RWPE2 (cell line): ENCODE measurements at regions not wholly inside any gene's neighbourhood (a gene's known extent, or its start where the extent isn't known, plus 50 kb on each side); places are given as distances from the start of the nearest gene placed in this dataset.

ENCODE experiments used
- ATAC-seq: fragments of 200-7000 bp; cut with Tn5 transposase; 3 replicates; pipeline ENCODE4 v1.9.1; 2021; ENCODE audit warnings: low read depth
- DNase-seq: peaks from one replicate; pipeline ENCODE4 v3.0.0-alpha.2; 2020; ENCODE audit warnings: low spot score
- H3K27ac ChIP-seq: fragments of 450-650 bp; 2 replicates; pipeline ENCODE4 v1.5.1; 2017; ENCODE audit warnings: mild to moderate bottlenecking; ENCODE audit not compliant: poor library complexity, severe bottlenecking
- H3K27me3 ChIP-seq: fragments of 250-450 bp; sonication (Bioruptor Pico); 2 replicates; pipeline ENCODE4 v1.5.1; 2021; ENCODE audit warnings: mild to moderate bottlenecking, moderate library complexity; ENCODE audit not compliant: insufficient read depth, poor library complexity, severe bottlenecking
- H3K36me3 ChIP-seq: fragments of 250-450 bp; sonication (Bioruptor Pico); 2 replicates; pipeline ENCODE4 v1.5.1; 2020; ENCODE audit warnings: low read depth, mild to moderate bottlenecking, moderate library complexity
- H3K4me1 ChIP-seq: fragments of 250-450 bp; sonication (Bioruptor Pico); 2 replicates; pipeline ENCODE4 v1.5.1; 2021; ENCODE audit warnings: mild to moderate bottlenecking, moderate library complexity; ENCODE audit not compliant: insufficient read depth, poor library complexity, severe bottlenecking
- H3K4me3 ChIP-seq: fragments of 250-450 bp; sonication (Bioruptor Pico); 2 replicates; pipeline ENCODE4 v1.5.1; 2021; ENCODE audit warnings: mild to moderate bottlenecking, moderate library complexity; ENCODE audit not compliant: severe bottlenecking
- H3K9me3 ChIP-seq: fragments of 250-450 bp; sonication (Bioruptor Pico); 2 replicates; pipeline ENCODE4 v1.5.1; 2021; ENCODE audit warnings: mild to moderate bottlenecking, moderate library complexity; ENCODE audit not compliant: severe bottlenecking
- TF ChIP-seq, protein P1 (sequence below): fragments of 450-650 bp; IDR thresholded peaks from one replicate; pipeline ENCODE4 v1.5.1; 2017; ENCODE audit warnings: mild to moderate bottlenecking, moderate library complexity; ENCODE audit not compliant: poor library complexity, severe bottlenecking

DNA sequence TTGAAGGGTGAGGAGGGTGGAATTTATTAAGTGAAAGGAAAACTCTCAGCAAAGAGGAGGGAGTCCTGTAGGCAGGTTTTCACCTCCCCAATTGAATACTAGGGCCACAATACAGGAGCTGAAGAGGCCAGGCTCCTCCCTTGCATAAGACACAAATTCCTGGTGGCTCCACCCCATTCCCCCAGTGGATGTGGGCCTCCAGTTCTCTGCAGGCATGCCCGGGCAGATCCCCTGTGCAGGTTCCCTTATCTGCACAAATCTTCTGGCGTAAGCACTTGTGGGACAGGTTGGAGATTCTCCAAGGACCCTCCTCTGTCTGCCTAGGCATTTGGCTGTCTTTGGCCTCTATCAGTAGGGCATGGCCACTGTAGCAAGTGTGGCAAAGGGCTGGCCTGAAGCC is 847.1 kb upstream of the MBL2 start:
- TF ChIP-seq, protein P1, sequence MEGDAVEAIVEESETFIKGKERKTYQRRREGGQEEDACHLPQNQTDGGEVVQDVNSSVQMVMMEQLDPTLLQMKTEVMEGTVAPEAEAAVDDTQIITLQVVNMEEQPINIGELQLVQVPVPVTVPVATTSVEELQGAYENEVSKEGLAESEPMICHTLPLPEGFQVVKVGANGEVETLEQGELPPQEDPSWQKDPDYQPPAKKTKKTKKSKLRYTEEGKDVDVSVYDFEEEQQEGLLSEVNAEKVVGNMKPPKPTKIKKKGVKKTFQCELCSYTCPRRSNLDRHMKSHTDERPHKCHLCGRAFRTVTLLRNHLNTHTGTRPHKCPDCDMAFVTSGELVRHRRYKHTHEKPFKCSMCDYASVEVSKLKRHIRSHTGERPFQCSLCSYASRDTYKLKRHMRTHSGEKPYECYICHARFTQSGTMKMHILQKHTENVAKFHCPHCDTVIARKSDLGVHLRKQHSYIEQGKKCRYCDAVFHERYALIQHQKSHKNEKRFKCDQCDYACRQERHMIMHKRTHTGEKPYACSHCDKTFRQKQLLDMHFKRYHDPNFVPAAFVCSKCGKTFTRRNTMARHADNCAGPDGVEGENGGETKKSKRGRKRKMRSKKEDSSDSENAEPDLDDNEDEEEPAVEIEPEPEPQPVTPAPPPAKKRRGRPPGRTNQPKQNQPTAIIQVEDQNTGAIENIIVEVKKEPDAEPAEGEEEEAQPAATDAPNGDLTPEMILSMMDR, result no peak
- H3K27me3 ChIP-seq, result no peaks in the 10 kb centered on the region
- ATAC-seq (peak; percentile 58; the same call in 2 of the 3 replicates), DNase-seq (peak; percentile 56)
- no peaks in the 10 kb centered on the region for H3K36me3 ChIP-seq
- peaks cover 9% of the 10 kb centered on the region for H3K4me1 ChIP-seq
- no peaks in the 10 kb centered on the region for H3K9me3 ChIP-seq
- no peak overlapping the region for H3K27ac ChIP-seq
- H3K4me3 ChIP-seq, result no peak overlapping the region

DNA sequence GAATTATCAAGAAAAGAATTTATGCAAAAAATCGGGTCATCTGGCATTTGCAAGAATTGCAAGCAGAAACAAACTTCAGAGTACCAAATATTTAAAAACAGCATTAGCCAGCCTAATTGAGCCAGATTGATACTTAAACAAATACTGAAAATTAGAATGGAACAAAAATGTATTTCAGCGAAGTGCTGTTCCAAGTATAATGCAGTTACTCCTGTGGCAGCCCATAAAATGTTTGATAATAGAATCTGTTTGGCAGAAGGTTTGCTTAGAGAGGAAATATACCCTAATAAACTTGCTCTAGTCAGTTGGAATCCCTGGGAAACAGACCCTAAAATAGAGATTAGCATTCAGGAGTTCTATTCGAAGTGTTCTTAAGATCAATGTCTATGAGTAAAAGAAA is 835.1 kb upstream of the MBL2 start:
- TF ChIP-seq, protein P1, result no peak
- H3K27ac ChIP-seq, result no peak overlapping the region
- ATAC-seq, result no peak
- no peaks in the 10 kb centered on the region for H3K4me1 ChIP-seq
- no peaks in the 10 kb centered on the region for H3K27me3 ChIP-seq
- DNase-seq, result no peak
- no peak overlapping the region for H3K4me3 ChIP-seq
- no peaks in the 10 kb centered on the region for H3K36me3 ChIP-seq
- no peaks in the 10 kb centered on the region for H3K9me3 ChIP-seq

DNA sequence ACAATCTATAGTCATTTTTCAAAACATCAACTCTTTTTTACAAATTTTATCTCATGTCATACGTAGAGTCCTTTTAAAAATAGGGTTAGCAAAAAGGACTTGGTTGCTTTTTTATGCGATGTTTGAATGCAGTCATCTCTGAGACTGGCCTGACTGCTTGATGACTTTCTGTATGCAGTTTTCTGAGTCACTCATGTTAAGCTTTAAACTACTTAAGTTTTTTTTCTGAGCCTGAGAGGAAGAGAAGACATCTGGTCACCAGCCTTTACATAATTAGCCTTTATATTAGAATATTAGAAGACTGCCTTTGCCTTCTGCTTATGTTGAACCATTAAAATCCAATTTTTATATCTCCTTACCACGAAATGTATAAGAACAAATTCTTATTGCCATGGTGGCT is 834.4 kb upstream of the MBL2 start:
- TF ChIP-seq, protein P1, result no peak
- ATAC-seq, result peak; percentile 49; the same call in 1 of the 3 replicates
- H3K27ac ChIP-seq, result no peak overlapping the region
- H3K4me1 ChIP-seq, result no peaks in the 10 kb centered on the region
- no peaks in the 10 kb centered on the region for H3K36me3 ChIP-seq
- DNase-seq, result no peak
- H3K27me3 ChIP-seq, result no peaks in the 10 kb centered on the region
- no peaks in the 10 kb centered on the region for H3K9me3 ChIP-seq
- no peak overlapping the region for H3K4me3 ChIP-seq

DNA sequence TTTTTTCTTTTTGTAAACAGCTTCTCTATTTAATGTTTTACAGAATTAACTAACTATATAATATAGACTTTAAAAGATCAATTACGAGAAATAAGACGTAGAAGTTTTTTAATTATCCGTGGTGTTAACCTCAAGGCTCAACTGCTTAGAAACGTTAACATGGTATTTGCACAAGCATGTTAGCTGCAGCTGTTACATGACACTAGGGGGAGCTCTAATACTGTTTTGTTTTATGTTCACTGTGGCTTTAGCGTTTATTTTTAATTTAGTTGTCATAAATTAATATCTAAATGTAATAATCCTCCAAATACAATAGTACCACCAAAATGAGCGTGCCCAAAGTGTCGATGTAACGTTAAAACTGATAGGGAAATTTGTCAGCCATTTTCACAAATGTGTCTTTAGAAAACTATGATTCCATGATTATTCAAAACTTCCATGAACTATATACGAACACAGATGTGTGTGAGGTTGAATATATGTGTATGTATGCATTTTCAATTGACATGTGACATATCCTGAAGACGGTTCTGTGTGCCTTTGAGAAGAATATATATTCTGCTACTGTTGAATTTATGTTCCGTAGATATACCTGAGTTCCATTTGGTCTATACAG is 828.8 kb upstream of the MBL2 start:
- Histone ChIP-seq H3K36me3 (no peaks in the 10 kb centered on the region), H3K27ac (no peak overlapping the region), H3K4me3 (no peak overlapping the region), H3K27me3 (no peaks in the 10 kb centered on the region), H3K9me3 (no peaks in the 10 kb centered on the region), H3K4me1 (peaks cover 16% of the 10 kb centered on the region)
- no peak for DNase-seq
- TF ChIP-seq, protein P1, result peak; percentile 93
- ATAC-seq, result no peak

DNA sequence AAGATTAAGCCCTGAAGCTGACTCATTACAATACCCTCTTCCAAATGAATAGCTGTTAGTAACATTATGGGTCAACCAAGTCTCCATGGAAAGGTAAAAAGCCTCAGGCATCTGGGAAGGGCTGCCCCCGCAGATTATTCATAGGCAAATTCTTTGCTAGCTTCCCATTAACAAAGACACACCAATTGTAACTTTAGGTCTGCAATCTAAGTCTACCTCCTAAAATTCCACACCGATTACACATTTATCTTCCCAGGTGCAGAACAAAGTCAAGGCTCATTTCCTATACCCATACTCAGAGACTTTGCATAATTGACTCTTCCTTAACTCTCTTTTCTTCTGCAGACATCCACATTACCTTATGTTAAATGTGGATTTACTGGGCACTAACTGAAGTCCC is 826.3 kb upstream of the MBL2 start:
- Histone ChIP-seq H3K9me3 (no peaks in the 10 kb centered on the region), H3K27me3 (no peaks in the 10 kb centered on the region), H3K27ac (peak overlapping the region; percentile 72), H3K36me3 (no peaks in the 10 kb centered on the region), H3K4me3 (no peak overlapping the region), H3K4me1 (peaks cover 16% of the 10 kb centered on the region)
- ATAC-seq (peak; percentile 96), DNase-seq (no peak)
- TF ChIP-seq, protein P1, result no peak
